NCI-H1105 (cell line): ENCODE measurements at regions not wholly inside any gene's neighbourhood (a gene's known extent, or its start where the extent isn't known, plus 50 kb on each side); places are given as distances from the start of the nearest gene placed in this dataset.
A peak's percentile ranks its signal among the peaks of the same experiment; 100 is the strongest.
"Not testable (repeated sequence)": the region's sequence is repeated elsewhere in the genome, so short reads cannot be mapped to it uniquely, and the experiment has no call there.

Experiments
- DNase-seq: peaks from one replicate; lab custom pipeline; 2025; lab: John Stamatoyannopoulos, UW

DNA sequence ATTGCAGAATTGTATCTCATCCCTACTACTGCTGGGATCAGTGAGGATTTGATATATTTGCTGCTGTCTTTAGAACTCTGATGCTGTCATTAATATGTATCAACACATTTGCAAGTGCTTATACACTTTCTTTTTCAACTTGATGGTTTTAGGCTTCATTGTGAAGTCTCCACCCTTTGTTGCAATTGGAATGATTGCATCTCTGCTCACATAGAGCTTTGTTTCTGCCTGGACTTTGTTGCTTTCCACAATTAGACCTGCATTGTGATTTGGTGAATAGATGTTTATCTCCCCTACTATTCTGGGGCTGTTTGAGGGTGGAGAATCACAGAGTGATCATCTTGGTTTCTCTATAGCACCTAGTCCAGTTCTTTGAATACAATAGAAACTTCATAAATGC, 666.7 kb downstream of the EPM2A start:
- no peak for DNase-seq

DNA sequence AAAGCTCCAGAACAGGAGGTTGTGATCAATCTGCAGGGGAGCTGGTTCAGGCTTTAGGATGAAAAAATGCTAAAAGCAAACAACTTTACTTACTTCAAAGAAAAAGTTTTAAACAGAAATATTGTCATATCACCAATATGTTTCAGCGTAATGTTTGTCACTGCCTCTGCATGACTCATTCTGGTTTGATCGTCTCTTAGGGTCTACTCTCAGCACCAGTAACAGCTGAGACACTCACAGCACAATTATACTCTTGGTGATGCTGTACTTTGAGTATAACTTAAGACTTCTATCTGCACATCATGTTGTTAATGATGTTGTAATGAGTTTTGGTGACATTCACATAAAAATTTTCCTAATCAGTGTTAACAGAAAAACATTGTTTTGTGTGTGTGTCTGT, 665.4 kb downstream of the EPM2A start:
- DNase-seq: no peak

DNA sequence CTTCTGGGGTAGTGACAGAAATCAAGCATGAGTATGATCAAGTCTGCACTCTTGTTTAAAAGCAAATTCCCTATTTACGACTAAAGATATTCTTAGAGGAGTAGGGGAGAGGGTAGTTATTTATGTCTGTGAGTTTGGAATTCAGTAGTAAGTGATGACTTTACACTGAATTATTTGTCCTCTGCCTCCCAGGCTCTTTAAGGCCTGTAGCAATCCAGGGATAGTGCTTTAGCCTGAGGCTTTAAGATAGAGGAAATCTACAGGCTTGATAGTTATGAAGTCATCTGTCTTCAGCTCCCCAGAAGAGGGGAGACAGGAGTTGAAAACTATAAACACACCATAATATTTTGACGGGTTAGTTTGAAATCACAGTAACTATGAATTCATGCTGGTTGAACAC, 664.5 kb downstream of the EPM2A start:
- DNase-seq: no peak

DNA sequence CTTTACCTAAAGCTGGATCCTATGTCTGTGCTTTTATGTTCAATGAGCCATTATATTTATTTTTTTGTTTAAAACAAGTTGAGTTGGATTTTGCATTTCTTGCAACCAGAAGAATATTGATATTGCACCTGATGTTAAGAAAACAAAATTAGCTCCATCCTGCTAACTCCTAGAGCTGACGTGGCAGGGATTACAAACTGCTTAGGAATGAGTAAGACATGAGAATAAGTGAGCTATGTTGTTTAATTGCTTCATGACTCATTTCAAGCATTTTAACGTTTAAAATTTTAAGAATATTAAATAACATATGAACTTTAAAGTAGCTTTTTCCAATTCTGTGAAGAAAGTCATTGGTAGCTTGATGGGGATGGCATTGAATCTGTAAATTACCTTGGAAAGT, 663.5 kb downstream of the EPM2A start:
- no peak for DNase-seq

DNA sequence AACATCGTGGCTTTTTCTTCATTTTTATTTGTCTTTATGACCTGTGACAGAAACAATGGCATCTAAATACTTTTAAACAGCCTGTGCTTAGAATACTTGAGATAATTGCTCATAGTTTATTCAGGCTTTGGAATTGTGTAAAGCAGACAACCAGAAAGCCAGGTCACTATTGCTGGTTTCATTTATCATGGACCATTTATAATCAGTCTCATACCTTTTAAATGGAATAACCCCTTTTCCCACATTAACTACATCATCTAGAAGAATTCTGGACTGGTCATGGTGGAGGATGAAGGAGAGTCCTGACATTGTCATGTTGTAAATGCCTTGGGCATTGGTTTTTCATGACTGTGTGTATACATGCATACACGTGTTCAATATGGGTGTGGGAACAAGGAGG, 661.5 kb downstream of the EPM2A start:
- DNase-seq: no peak

DNA sequence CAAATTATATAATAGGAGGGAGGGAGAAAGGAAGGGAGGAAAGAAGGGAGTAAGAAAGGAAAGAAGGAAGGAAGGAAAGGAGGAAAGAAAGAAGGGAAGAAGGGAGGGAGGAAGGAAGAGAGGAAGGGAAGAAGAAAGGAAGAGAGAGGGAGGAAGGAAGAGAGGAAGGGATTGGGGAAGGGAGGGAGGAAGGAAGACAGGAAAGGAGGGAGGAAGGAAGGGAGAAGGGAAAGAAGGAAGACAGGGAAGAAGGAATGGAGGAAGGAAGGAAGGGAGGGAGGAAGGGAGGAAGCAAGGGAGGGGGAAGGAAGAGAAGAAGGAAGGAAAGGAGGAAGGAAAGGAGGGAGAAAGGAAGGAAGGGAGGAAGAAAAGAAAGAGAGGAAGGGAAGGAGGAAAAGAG, 660.5 kb downstream of the EPM2A start:
- no peak for DNase-seq

DNA sequence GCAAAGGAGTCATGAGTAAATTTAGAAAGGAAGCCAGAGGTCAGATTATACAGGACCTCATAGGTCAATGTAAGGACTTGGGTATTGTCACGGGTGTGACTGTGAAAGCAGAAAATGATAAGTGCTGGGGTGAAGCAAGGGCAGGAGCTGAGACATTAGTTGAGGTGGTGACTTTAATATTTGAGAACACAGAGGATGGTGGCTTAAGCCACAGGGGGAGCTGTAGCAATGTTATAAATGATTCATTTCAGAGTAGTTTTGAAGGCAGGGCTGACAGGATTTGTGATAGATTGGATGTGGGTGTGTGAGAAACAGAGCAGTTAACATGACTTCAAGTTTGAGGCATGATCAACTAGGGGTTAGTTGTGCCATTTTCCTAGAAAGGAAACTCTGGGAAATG, 659.9 kb downstream of the EPM2A start:
- DNase-seq: no peak

DNA sequence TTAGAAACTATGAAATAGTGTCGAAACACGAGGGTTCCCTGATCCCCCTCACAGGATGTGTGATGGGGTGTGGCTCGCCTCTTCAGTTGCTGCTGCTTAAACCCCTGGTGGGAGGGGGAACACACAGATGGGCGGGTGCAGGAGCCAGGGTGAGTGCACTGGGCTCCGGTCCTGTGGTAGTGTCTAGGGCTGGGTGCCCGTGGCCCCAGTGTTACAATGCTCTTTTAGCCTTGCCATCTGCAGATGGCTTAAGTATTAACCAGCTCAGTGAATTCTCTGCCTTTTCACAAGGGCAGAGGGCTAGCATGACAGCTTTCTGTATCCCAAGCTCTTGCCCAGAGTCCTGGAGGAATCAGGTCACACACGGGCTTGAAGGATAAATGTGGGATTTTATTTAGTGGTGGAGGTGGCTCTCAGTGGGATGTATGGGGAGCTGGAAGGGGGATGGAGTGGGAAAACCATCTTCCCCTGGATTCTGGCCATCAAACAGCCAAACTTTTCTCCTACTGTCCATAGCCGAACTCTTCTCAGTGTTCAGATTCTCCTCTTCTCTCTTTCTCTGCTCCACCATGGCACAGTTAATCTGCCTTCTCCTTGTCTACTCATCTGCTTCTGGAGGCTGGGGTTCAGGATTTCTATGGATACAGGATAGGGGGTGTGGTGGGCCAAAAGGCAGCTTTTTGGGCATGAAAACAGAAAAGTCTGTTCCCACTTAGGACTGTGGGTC, 659.0 kb downstream of the EPM2A start:
- DNase-seq: no peak

DNA sequence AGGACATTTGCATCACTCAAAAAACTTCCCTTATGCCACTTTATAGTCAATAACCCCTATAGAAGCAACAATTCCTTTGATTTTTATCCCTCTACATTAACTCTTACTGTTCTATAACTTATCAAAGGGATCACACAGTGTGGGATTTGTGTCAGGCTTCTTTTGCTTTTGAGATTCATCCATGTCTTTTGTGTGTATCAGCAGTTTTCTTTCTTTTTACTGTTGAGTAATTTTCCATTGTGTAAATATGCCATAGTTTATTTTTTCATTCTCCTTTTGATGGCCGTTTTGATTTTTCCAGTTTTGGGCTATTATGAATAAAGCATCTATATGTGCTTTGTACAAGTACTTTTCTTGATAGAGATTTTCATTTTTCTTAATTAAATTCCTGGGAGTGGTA, 657.9 kb downstream of the EPM2A start:
- no peak for DNase-seq

DNA sequence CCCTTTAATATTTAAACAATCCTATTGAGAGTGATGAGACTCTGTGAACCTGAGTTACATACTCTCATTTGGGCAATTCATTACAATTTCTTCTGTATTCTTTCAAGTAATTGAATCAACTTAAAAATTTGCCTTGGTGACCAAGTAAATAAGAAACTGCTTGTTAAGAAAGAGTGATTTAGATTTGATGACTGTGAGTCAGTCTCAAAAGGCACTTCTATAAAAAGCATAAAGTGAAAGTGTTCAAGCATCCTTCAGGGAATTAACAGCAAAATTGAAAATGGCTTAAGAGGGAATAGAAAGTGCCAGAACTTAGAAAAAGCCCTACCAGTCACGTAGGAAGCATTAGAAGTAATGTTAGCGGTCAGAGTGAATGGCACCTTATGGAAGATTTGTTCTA, 654.7 kb downstream of the EPM2A start:
- no peak for DNase-seq

DNA sequence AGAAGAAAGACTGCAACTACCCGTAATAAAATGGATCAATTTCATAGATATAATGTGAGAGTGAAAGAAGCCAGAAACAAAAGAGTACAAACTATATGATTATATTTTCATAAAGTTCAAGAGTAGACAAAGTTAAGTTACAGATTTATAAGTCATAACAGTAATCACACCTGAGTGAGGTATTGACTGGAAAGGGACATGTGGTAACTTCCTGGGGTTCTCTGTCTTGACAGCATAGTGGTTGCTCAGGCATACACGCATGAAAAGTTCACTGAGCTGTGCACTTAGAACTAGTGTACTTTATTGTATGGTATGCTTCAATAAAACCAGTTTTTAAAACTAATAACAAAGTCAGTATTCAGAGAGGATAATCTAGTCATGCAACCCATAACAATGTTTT, 653.6 kb downstream of the EPM2A start:
- DNase-seq: no peak

DNA sequence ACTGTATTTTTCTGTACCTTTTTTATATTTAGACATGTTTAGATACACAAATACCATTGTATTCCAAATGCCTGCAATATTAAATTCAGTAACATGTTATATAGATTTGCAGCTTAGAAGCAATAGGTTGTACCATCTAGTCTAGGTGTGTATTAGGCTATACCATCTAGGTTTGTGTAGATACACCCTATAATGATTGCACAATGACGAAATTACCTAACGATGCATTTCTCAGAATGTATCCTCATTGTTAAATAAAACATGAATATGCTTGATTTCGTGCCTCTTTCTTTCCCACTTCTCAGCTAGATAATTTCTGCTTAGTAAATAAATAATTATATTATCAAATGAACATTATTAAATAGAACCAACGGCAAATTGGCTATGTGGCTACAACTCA, 653.0 kb downstream of the EPM2A start:
- DNase-seq: no peak

DNA sequence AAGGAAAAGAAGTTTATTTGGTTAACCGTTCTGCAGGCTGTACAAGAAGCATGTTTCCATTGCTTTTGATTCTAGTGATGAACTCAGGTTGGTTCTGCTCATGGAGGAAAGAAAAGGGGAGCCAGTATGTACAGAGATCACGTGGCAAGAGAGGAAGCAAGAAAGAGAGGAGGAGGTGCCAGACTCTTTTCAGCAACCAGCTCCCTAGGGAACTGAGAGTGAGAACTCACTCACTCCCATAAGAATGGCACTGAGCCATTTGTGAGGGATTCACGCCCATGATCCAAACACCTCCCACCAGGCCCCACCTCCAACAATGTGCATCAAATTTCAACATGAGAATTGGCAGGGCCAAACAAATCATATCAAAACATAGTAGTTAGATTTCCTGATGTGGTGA, 649.1 kb downstream of the EPM2A start:
- DNase-seq: peak; percentile 37

DNA sequence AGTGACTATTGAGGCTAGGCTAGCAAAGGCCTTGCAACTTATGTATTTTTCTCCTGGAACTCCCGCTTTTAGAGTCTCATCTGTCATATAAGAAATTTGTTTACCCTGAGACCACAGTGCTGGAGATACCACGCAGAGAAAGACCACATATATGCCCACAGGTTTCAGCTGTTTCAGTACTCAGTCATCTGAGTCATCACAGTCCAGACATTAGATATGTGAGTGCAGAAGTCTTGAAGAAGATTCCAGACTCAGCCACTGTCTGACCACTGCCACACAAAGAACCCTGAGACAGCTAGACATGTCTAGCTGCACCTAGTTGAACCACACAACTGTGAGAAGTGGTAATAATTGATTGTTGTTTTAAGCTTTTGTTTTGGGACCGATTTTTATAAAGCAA, 648.3 kb downstream of the EPM2A start:
- no peak for DNase-seq

DNA sequence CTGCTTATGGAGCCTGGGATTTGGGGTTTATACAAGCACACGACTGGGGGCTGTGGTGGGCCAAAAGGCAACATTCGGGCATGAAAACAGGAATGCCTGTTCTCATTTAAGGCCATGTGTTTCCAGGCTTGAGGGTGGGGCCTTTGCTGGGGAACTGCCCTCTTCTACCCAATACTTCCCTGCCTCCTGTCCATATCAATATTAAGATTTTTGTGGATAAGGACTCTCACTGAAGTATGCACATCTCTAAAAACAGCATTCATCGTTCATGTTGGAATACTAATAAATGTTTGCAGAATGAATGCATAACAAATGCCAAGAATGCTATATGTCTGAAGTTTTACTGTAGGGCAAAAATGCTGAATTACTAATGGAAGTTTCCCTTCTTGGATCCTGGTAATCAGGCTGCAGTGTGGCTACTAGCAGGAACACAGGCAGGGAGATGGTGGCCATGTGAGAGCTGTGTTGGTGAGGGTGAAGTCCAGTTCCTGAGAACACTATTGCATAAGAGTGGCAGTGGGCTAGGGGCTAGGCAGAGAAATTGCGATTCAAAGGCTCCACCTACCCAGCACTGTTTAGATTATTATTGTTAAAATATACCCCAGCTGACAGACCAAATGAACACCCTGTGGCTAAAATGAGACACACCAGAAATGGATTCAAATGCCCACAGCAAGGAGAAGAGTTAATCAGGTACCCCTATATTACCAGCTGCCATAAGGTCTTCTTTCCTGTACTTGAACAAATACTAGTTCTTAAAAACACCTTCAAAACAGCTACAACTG, 644.3 kb downstream of the EPM2A start:
- no peak for DNase-seq

DNA sequence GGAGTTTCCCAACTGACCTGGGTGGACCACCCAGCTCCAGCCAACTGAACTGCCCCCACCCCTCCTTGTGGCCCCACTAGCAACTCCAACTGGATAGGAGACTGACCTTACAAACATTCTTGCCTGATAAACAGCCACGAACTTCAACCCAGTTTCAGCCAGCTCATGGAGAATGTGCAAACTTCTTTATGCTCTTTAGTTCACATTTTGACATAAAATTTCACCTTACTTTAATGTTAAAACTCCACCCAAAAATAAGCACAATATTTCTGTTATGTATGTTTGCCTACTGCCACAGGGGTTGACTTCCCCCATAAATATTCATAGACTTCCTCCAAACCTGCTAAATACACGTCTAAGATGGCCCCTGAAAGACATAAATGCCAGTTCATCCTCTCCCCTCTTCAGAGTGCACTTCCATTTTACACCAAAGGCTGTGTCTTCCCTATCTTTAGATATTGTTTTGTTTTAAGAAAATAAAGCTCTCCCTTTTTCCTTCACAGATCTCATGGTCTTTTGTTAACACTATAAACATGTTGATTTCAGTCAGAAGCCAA, 643.7 kb downstream of the EPM2A start:
- no peak for DNase-seq

DNA sequence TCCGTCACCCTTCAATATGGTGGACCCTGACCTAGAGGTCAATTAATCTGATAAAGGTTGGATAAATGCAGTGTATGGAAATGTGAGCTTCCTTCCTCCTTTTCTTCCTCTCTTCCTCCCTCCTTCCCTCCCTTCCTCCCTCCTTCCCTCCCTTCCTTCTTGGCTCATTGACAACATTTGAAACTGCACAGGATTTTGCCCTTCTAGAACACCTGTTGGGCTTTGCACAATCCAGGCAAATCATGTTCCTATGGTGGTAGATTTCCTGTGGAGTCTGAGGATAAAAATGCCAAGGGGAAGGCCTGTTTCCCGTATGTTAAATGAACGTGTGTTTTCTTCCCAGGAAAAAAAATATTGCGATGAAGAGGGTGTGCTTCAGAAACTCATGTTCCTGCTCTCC, 642.8 kb downstream of the EPM2A start:
- no peak for DNase-seq

DNA sequence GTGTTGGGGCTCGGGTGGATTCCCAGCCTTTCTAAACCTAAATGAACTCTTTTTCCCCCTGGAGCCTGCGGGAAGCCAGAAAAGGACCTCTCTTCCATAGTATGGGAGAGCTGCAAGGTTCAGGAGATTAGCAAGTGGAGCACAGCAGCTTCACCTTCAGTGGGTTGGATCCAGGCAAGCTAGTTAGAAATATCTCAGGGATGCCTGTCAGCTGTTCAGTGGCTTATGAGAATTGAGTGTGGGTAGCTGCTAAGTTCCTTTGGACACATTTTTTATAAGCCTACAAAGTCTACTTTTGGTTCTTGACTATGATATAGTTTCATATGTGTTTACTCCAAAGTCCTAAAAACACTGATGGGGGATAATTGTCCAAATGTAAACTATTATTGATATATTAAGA, 642.1 kb downstream of the EPM2A start:
- no peak for DNase-seq

DNA sequence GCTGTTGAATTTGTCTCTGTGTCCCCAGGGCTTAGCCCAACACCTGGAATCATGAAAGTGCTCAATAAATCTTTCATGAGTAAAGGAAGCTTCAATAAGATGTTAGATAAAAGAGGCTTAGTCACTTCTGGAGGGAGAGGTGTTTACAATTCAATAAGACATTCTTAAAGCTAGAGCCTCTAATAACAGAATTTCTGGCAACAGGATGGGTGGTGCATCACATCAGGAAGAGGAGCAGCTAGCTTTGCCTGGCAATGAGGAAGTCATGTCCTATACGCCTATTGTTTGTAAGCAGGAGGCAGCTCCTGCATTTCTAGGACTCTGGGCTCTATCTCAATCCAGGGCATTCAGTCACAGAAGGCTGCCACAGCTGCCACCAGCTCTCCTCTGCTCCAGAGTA, 638.5 kb downstream of the EPM2A start:
- no peak for DNase-seq

DNA sequence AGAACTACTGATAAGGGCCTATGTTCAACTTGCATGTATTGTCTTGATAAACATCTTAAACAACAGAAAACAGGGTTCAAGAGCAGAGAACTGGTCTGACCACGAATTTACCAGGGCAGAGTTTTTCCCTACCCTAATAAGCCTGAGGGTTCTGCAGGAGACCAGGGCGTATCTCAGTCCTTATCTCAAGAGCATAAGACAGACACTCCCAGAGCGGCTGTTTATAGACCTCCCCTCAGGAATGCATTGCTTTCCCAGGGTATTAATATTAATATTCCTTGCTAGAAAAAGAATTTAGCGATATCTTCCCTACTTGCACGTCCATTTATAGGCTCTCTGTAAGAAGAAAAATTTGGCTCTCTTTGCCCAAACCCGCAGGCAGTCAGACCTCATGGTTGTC, 637.2 kb downstream of the EPM2A start:
- DNase-seq: not testable (repeated sequence)

DNA sequence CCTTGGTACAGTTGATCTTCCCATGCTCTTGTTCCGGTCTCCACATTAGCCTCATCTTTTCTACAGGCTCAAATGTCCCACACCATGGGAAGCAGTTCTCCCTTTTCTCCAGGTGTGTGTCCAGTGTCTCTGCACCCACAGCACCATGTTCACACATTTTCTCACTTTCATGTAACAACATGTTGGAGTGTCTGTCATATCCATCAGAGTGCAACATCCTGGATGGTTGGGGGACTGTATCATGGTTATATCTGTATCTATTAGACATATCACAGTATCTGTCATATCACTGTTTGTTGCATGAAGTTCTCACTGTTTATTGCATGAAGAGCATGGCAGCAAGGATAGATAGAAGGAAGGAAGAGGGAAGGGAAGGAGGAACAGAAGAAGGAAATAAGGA, 635.6 kb downstream of the EPM2A start:
- DNase-seq: no peak

DNA sequence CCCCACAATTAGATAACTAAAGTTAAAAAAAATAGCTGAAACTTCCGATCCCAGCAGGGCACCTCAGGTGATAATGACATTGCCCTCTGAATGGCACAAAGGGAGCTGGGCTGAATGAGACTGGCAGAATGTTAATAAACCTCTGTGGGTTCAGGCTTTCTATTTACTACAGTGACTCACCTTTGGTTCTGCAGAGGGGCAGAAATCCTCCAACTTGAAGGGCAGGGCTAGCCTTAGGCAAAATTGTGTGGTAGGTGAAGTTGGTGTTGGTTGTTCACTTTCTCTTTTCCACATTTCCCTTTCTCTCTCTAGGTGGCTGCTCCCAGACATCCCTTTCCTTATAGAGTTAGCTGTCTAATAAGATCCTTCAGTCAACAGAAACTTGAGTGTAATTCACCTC, 625.2 kb downstream of the EPM2A start:
- no peak for DNase-seq

DNA sequence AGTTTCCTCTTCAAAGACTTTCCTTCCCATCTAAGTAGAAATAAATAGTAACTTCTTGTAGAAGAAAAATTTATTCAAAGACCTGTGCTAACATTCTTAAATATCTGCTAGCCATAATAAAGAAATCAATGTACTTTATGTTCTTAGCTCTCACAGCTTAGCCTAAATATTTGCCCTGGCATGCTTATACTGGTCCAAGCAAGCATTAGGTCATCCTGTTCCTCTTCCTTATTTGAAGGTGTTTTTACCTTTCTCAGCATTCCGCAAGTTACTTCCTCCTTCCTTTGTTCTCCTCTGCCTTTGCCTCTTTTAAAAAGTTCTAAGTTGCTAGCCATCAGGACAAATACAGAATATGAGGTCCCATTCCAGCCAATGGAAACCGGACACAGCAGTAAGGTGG, 623.9 kb downstream of the EPM2A start:
- DNase-seq: not testable (repeated sequence)
